HAP-1 (cell line): ENCODE measurements at regions not wholly inside any gene's neighbourhood (a gene's known extent, or its start where the extent isn't known, plus 50 kb on each side); places are given as distances from the start of the nearest gene placed in this dataset.

Experiments used
- DNase-seq, 2 experiments: peaks; one replicate each; pipeline ENCODE4 v3.0.0-alpha.2; 2016 to 2020; ENCODE audit warnings: low spot score in 2 of 2
- H3K27me3 ChIP-seq: fragments of 250-450 bp; sonication (Bioruptor Pico); 2 replicates; pipeline ENCODE4 v1.5.1; 2020; ENCODE audit warnings: low read depth, mild to moderate bottlenecking, moderate library complexity
- H3K36me3 ChIP-seq: fragments of 250-450 bp; sonication (Bioruptor Pico); replicated peaks from 2 replicates; pipeline ENCODE4 v1.5.1; 2020; ENCODE audit warnings: mild to moderate bottlenecking
- H3K4me1 ChIP-seq: fragments of 250-450 bp; sonication (Bioruptor Pico); 2 replicates; pipeline ENCODE4 v1.5.1; 2020; ENCODE audit warnings: mild to moderate bottlenecking
- H3K4me3 ChIP-seq: fragments of 250-450 bp; sonication (Bioruptor Pico); 2 replicates; pipeline ENCODE4 v1.5.1; 2020; ENCODE audit warnings: mild to moderate bottlenecking, moderate library complexity
- H3K9me3 ChIP-seq: fragments of 250-450 bp; sonication (Bioruptor Pico); 2 replicates; pipeline ENCODE4 v1.5.1; 2020; ENCODE audit warnings: mild to moderate bottlenecking, moderate library complexity
- in situ Hi-C: fragments of 300-500 bp; cut with MboI; formaldehyde crosslinking; loops from 3 replicates; pipeline ENCODE4 v1.14.3; 2020; ENCODE audit warnings: low sequenced_read_pairs, inconsistent platforms, mixed read lengths

DNA sequence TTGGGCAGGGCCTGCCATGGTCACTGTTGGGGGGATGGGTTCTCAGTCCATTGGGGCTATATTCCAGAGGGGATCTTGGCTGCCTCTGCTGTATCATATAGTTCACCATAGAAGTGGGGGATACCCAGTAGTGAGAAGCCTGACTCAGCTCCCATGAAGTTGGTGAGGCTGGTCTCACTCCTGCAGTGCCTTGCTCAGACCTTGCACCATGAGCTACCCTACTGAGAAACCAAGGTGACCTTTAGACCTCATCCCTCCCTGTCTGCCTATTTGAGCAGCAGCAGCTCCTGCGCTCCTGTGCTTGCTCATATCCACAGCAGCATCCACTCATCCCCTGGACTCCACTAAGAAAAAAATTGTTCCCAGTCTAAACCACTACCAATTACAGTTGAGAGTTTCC, 56.0 kb upstream of the HEY2 start:
- Histone ChIP-seq H3K27me3 (peaks cover 3% of the 10 kb centered on the region), H3K4me1 (no peaks in the 10 kb centered on the region), H3K4me3 (no peak overlapping the region), H3K36me3 (no peaks in the 10 kb centered on the region), H3K9me3 (no peaks in the 10 kb centered on the region)
- in situ Hi-C loops = no loop called here
- DNase-seq = no peak

- DNase-seq = no peak
- H3K27me3 ChIP-seq = peaks cover 4% of the 10 kb centered on the region
These were observed 49.8 kb upstream of the HEY2 start for GRCh38 chr6:125699591-125699990.

More at GRCh38 chr6:125699591-125699990, 49.8 kb upstream of the HEY2 start:
- H3K9me3 ChIP-seq = no peaks in the 10 kb centered on the region
- H3K36me3 ChIP-seq = no peaks in the 10 kb centered on the region
- in situ Hi-C loops = no loop called here
- H3K4me3 ChIP-seq = no peak overlapping the region
- no peaks in the 10 kb centered on the region for H3K4me1 ChIP-seq
